Osteoblast (primary cell): ENCODE measurements at regions not wholly inside any gene's neighbourhood (a gene's known extent, or its start where the extent isn't known, plus 50 kb on each side); places are given as distances from the start of the nearest gene placed in this dataset.

ENCODE experiments used
- DNase-seq: peaks from one replicate; pipeline ENCODE4 v3.0.0; 2011; ENCODE audit warnings: low spot score, mixed read lengths; ENCODE audit not compliant: insufficient read length; ENCODE audit errors: missing footprints
- H2AFZ ChIP-seq: 2 replicates; pipeline ENCODE4 v1.6.0; 2011; ENCODE audit warnings: mild to moderate bottlenecking, low read length
- H3K27ac ChIP-seq: 2 replicates; pipeline ENCODE4 v1.5.1; 2011; ENCODE audit warnings: mild to moderate bottlenecking, low read depth, low read length, moderate library complexity
- H3K27me3 ChIP-seq: 2 replicates; pipeline ENCODE4 v1.6.0; 2012; ENCODE audit warnings: mild to moderate bottlenecking, control low read depth, inconsistent platforms, low read length, moderate library complexity; ENCODE audit not compliant: insufficient read depth
- H3K36me3 ChIP-seq: 2 replicates; pipeline ENCODE4 v1.5.1; 2011; ENCODE audit warnings: mild to moderate bottlenecking, low read length, control low read depth, moderate library complexity; ENCODE audit not compliant: insufficient read depth
- H3K4me1 ChIP-seq: 2 replicates; pipeline ENCODE4 v1.5.1; 2011; ENCODE audit warnings: mild to moderate bottlenecking, low read length, control low read depth, moderate library complexity; ENCODE audit not compliant: insufficient read depth
- H3K4me2 ChIP-seq: 2 replicates; pipeline ENCODE4 v1.6.0; 2011; ENCODE audit warnings: mild to moderate bottlenecking, low read length; ENCODE audit not compliant: insufficient read depth
- H3K4me3 ChIP-seq: fragments of 200-600 bp; sonication (generic); 3 replicates; pipeline ENCODE4 v1.5.1; 2012; ENCODE audit warnings: mild to moderate bottlenecking, low read length, inconsistent platforms; ENCODE audit not compliant: insufficient read depth
- H3K79me2 ChIP-seq: 2 replicates; pipeline ENCODE4 v1.6.0; 2012; ENCODE audit warnings: mild to moderate bottlenecking, low read length, control low read depth, inconsistent platforms; ENCODE audit not compliant: insufficient read depth
- H3K9me3 ChIP-seq: 2 replicates; pipeline ENCODE4 v1.5.1; 2011; ENCODE audit warnings: low read depth, low read length, control low read depth
- H4K20me1 ChIP-seq: 2 replicates; pipeline ENCODE4 v1.6.0; 2012; ENCODE audit warnings: mild to moderate bottlenecking, low read length, control low read depth; ENCODE audit not compliant: insufficient read depth
- TF ChIP-seq, protein P1 (sequence below): IDR thresholded peaks from 2 replicates; pipeline ENCODE4 v1.5.1; 2011; ENCODE audit warnings: mild to moderate bottlenecking, low read depth, low read length, moderate library complexity; ENCODE audit errors: extremely low read depth

GRCh38 chr9:32278991-32279390 is 105.5 kb upstream of the ACO1 start:
- H2AFZ ChIP-seq = no peak overlapping the region
- H3K27me3 ChIP-seq = no peaks in the 10 kb centered on the region
- no peak overlapping the region for H3K27ac ChIP-seq
- no peaks in the 10 kb centered on the region for H3K9me3 ChIP-seq
- no peaks in the 10 kb centered on the region for H3K79me2 ChIP-seq
- TF ChIP-seq, protein P1, sequence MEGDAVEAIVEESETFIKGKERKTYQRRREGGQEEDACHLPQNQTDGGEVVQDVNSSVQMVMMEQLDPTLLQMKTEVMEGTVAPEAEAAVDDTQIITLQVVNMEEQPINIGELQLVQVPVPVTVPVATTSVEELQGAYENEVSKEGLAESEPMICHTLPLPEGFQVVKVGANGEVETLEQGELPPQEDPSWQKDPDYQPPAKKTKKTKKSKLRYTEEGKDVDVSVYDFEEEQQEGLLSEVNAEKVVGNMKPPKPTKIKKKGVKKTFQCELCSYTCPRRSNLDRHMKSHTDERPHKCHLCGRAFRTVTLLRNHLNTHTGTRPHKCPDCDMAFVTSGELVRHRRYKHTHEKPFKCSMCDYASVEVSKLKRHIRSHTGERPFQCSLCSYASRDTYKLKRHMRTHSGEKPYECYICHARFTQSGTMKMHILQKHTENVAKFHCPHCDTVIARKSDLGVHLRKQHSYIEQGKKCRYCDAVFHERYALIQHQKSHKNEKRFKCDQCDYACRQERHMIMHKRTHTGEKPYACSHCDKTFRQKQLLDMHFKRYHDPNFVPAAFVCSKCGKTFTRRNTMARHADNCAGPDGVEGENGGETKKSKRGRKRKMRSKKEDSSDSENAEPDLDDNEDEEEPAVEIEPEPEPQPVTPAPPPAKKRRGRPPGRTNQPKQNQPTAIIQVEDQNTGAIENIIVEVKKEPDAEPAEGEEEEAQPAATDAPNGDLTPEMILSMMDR = no peak
- H4K20me1 ChIP-seq = no peaks in the 10 kb centered on the region
- H3K4me3 ChIP-seq = no peak overlapping the region
- H3K4me1 ChIP-seq = no peaks in the 10 kb centered on the region
- no peaks in the 10 kb centered on the region for H3K36me3 ChIP-seq
- DNase-seq = no peak
- no peak overlapping the region for H3K4me2 ChIP-seq

DNA sequence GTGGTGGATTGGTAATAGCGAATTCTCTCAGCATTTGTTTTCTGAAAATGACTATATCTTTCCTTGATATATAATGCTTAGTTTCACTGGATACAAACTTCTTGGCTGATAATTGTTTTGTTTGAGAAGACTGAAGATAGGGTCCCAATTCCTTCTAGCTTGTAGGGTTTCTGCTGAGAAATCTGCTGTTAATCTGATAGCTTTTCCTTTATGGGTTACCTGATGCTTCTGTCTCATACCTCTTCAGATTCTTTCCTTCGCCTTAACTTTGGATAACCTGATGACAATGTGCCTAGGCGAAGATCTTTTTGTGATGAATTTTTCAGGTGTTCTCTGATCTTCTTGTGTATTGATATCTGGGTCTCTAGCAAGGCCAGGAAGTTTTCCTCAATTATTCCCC is 94.7 kb upstream of the ACO1 start:
- Histone ChIP-seq H3K27ac (no peak overlapping the region), H3K79me2 (no peaks in the 10 kb centered on the region), H3K4me2 (no peak overlapping the region), H2AFZ (no peak overlapping the region), H3K27me3 (no peaks in the 10 kb centered on the region), H4K20me1 (no peaks in the 10 kb centered on the region), H3K4me3 (no peak overlapping the region), H3K9me3 (no peaks in the 10 kb centered on the region), H3K36me3 (no peaks in the 10 kb centered on the region), H3K4me1 (no peaks in the 10 kb centered on the region)
- no peak for DNase-seq
- TF ChIP-seq, protein P1 = no peak

DNA sequence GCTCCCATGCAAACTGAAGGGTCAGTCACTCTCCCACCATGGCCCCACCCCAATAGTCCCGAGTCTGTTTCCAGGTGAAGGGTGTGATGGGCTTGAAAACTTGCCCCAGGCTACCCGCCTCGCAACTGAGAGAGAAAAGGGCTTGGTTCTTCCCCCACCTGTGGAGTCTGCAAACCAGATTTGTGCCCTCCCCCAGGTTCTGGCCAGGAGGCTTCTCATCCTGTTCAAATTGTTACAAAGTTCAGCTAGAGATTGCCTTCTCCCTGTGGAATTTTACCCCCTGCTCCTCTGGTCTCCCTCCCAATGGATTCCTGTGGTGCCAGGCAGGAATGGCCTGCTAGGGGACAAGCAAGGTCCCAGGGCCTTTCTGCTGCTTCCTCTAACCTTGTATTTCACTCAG is 93.1 kb upstream of the ACO1 start:
- Histone ChIP-seq H4K20me1 (no peaks in the 10 kb centered on the region), H3K4me1 (no peaks in the 10 kb centered on the region), H3K27me3 (no peaks in the 10 kb centered on the region), H2AFZ (no peak overlapping the region), H3K27ac (no peak overlapping the region), H3K79me2 (no peaks in the 10 kb centered on the region), H3K36me3 (no peaks in the 10 kb centered on the region), H3K4me2 (no peak overlapping the region), H3K9me3 (no peaks in the 10 kb centered on the region), H3K4me3 (no peak overlapping the region)
- TF ChIP-seq, protein P1 = no peak
- no peak for DNase-seq

DNA sequence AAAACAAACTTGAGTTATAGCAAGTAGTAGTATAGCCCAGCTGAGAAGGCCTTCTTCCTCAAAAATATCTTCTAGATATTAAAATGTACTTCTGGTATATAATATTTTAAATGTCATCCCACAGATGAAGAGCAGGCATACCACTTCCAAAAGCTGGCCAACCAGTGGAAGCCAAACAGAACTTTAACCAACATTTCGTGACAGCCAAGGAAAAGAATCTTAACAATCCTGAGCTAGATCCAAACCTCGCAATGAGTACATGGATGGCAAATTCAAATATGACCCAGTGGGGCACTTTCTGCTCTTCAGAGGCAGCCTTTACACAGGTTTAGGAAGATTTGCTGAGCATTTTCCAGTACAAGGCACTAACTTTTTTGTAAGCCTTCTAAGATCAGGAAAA is 91.8 kb upstream of the ACO1 start:
- TF ChIP-seq, protein P1 = no peak
- H4K20me1 ChIP-seq = no peaks in the 10 kb centered on the region
- H3K9me3 ChIP-seq = no peaks in the 10 kb centered on the region
- H3K36me3 ChIP-seq = no peaks in the 10 kb centered on the region
- peak; percentile 31 for DNase-seq
- H3K27me3 ChIP-seq = no peaks in the 10 kb centered on the region
- no peaks in the 10 kb centered on the region for H3K79me2 ChIP-seq
- no peak overlapping the region for H2AFZ ChIP-seq
- H3K4me3 ChIP-seq = no peak overlapping the region
- H3K4me2 ChIP-seq = no peak overlapping the region
- no peaks in the 10 kb centered on the region for H3K4me1 ChIP-seq
- no peak overlapping the region for H3K27ac ChIP-seq
